ENCODE measurements at regions not wholly inside any gene's neighbourhood (a gene's known extent, or its start where the extent isn't known, plus 50 kb on each side); places are given as distances from the start of the nearest gene placed in this dataset.
"Not testable (repeated sequence)": the region's sequence is repeated elsewhere in the genome, so short reads cannot be mapped to it uniquely, and the experiment has no call there.

DNA sequence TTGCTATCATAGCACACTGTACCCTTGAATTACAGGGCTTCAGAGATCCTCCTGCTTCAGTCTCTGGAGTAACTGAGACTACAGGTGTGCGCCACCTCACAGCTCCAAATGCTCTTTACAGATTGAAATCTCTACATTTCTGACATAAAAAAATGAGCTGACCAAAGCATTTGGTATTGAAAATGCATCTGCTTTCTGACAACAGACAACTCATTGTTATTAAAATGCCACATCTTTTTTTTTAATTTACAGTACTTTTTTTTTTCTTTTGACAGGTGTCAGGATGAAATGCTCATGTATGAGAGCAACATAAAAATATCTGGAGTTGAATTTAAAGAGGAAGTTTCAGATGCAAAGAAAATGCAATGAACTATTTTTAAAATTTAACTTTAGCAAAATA is 764.5 kb downstream of the TRAM1L1 start:
- no peak for DNase-seq (ENCODE audit: low spot score)

DNA sequence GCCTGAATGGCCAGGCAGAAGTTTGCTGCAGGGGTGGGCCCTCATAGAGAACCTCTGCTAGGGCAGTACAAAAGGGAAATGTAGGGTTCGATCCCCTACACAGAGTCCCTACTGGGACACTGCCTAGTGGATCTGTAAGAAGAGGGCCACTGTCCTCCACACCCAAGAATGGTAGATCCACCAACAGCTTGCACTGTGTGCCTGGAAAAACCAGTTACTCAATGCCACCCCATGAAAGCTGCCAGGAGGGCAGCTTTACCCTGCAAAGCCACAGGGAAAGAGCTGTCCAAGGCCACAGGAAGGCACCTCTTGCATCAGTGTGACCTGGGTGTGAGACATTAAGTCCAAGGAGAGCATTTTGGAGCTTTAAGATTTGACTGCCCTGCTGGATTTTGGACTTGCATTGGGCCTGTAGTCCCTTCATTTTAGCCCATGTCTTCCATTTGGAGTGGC is 781.6 kb downstream of the TRAM1L1 start:
- no peak for DNase-seq (ENCODE audit: low spot score)

DNA sequence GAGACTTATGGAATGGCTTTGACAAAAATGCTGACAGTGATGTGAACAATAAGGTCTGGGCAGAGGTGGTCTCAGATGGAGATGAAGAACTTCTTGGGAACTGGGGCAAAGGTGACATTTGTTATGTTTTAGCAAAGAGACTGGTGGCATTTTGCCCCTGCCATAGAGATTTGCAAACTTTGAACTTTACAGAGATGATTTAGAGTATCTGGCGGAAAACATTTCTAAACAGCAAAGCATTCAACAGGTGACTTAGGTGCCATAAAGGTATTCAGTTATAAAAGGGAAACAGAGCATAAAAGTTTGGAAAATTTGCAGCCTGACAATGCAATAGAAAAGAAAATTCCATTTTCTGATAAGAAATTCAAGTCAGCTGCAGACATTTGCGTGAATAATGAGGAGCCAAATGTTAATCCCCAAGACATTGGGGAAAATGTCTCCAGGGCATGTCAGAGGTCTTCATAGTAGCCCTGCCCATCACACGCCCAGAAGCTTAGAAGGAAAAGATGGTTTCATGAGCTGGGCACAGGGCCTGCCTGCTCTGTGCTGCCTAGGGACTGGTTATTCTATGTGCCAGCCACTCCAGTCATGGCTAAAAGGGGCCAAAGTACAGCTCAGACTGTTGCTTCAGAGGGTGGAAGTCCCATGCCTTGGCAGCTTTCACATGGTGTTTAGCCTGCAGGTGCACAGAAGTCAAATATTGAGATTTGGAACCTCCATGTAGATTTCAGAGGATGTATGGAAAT is 782.2 kb downstream of the TRAM1L1 start:
- no peak for DNase-seq (ENCODE audit: low spot score)

DNA sequence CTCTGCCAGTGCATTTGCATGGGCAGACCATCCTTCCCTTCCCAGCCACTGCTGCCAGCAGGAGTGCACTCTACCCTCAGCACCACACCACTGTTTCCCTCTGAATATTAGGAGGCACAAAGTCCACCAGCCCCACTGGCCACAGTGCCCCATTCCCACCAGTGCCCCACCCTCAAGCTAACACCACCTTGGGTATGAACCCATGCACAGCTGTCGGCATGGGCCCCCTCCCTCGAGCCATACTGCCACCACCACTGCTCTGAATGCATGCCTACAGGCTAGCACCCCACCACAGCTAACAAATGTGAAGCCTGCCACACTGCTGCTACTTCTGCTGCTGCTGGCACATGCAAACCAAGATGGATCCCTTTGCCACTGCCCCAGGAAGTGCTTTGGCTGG is 810.4 kb downstream of the TRAM1L1 start:
- DNase-seq (ENCODE audit: low spot score) = no peak

DNA sequence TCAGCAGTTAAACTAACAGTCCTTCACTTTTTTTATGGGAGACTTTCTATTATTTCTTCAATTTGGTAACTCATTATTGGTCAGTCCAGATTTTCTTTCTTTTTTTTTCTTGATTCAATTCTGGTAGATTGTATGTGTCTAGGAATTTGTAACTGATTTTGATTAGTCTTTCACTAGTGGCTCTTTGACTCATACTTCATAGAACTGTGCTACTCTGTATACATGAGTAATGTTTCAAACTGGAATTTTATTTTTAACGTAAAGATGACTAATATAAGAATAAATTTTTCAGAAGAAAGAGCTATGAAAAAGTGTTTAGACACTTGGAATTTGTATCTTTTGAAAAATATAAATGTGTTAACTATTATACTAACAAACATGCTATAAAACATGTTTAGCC is 813.0 kb downstream of the TRAM1L1 start:
- DNase-seq (ENCODE audit: low spot score) = no peak

DNA sequence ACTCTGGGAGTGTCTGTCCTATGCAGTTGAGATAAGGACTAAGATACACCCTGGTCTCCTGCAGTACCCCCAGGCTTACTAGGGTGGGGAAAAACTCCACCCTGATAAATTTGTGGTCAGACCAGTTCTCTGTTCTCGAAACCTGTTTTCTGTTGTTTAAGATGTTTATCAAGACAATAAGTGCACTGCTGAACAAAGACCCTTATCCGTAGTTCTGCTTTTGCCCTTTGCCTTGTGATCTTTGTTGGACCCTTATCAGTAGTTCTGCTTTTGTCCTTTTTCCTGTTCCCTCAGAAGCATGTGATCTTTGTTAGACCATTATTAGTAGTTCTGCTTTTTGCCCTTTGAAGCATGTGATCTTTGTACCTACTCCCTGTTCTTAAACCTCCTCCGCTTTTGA is 824.4 kb downstream of the TRAM1L1 start:
- not testable (repeated sequence) for DNase-seq (ENCODE audit: low spot score)

DNA sequence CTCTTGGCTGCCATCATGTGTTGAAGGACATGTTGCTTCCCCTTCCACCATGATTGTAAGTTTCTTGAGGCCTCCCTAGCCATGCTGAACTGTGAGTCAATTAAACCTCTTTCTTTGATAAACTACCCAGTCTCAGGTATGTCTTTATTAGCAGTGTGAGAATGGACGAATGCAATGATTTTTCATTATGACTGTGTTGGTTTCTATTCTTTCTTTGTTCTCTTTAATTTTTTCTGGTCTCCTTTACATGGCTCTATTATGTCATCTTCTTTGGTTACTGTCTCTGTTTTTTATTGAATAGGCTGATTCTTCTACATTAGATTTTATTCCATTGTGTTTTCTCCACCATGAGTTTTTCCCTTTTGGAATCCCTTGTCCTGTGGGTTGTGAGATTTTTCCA is 840.6 kb downstream of the TRAM1L1 start:
- no peak for DNase-seq (ENCODE audit: low spot score)

DNA sequence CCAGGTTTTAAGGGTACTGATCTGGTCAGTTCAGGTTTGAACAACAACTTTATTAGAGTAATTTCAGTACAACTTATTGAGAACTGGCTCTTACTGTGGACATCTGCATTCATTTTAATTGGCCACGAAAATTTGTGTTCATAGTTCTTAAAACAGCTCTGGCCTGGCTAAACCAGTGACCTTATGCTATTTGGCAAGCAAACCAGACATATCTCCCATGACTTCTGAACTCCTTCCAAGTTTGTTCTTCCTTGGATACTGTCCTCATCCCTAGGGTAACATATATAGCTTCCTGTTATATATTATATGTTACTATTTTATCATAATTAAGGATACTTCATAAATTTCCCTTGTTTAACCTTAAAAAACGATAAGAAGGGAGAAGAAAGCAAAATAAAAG is 841.9 kb downstream of the TRAM1L1 start:
- no peak for DNase-seq (ENCODE audit: low spot score)

DNA sequence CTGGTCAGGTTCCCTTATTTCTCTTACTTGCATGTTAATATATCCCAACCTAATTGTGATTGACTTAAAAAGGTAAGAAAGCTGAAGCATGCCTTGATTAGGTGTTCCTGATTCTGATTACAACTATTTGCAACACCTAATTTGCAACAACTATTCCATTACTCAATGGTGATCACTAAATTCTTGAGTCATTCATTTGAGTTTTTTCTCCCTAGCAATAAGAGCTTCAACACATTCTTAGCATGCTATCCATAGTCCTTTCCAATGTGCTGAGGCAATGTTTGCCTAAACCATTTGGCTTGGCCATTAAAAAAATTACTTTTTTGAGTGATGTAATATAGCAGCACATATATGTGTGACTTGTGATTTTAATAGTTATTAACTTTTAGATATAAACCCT is 851.4 kb downstream of the TRAM1L1 start:
- no peak for DNase-seq (ENCODE audit: low spot score)

DNA sequence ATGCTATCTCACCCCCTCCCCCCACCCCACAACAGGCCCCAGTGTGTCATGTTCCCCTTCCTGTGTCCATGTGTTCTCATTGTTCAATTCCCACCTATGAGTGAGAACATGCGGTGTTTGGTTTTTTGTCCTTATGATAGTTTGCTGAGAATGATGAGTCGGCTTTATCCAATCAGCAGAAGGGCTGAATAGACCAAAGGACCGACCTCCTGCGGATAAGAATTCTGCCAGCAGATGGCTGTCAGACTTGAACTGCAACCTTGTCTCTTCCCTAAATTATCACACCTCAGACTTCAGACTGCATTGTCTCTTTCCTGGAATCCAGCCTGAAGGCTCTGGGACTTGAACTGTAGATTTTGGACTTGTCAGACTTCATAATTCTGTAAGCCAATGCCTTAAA is 853.4 kb downstream of the TRAM1L1 start:
- not testable (repeated sequence) for DNase-seq (ENCODE audit: low spot score)

DNA sequence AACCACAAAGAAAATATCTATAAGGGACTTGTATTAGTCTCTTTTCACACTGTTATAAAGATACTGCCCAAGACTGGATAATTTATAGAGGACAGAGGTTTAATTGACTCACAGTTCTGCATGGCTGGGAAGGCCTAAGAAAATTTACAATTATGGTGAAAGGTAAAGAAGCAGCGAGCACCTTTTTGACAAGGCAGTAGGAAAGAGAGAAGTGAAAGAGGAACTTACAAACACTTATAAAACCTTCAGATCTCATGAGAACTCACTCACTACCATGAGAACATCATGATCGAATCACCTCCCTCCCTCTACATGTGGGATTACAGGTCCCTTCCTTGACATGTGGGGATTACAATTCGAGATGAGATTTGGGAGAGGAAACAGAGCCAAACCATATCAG is 856.0 kb downstream of the TRAM1L1 start:
- DNase-seq (ENCODE audit: low spot score) = no peak

DNA sequence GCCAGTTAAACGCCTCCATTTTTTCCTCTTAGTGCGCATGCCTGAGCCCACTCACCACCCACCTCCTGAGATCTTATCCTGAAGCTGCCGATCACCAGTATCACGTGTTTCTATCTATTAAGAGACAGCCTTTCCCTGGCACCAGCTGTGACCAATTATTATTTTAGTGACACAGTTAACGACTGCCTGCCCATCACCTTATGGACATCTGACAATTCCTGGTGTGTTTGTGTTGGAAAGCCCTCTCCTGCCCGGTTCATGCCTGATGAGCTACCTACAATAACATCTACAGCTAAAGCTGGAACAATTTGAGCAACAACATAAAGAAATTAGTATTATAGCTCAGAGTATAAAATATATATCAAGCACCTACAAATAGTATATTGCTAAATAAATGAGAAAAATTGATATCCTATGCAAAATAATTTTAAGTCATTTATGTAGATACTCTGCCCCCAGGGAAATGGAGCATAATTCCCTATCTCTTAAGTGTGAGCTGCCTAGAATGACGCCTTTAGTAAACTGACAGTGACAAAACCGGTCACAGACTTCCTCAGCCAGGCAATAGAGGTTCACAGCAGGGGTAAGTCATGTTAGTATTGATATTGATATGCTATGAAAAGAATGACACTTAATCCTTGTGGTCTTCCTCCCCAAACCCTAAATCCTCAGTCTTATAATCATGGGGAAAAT is 862.2 kb downstream of the TRAM1L1 start:
- no peak for DNase-seq (ENCODE audit: low spot score)

DNA sequence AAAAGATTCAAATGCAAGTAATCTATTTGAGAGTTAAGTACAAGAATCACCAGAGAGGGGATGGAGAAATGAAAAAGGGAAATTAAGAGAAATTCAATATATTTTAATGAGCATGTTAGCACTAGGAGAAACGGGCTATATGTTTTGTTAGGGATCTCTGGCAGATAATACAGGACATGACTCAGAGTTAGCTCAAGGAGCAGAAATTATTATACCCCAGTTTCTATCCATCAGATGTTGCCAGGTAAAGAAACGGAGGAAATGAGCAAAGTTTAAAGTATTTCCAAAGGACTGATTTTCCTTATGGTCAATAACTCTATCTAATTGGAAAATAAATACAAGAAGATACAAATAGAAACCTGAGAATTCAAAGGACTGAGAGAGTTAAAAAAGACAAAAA is 867.6 kb downstream of the TRAM1L1 start:
- DNase-seq (ENCODE audit: low spot score) = no peak

DNA sequence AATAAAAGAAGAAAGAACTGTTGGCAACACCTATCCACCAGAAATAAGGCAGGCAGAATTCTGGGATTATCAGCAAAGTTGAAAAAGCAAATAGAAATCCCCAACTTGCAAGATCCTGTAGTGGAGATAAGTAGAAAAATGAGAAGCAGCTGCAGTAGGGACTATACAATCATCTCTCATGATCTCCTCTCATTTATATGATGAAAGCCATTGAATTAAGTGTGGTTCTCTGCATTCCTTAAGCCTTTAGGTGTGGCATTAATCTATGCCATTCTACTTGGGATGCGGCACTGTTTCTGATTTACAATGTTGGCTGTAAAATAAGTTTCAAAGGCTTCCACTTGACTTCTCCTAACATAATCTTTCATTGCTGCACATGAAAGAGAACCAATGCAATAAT is 869.8 kb downstream of the TRAM1L1 start:
- no peak for DNase-seq (ENCODE audit: low spot score)

DNA sequence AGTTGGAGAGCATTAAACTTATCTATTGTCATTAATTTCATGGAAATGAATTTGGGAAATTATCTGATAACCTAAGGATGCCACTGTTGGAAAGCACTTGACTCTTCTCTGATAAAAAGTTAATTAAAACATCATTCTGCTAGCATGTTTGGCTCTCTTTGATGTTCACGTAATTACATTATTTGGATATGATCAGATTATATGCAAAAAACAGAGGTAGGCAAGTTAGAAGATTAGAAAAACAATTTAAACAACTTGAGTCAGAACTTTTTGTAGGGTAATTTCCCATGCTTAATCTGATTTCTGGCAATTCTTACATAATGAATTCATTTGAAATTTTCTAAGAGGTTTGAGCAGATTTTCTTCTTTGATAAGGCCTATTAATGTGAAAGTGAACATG is 882.9 kb downstream of the TRAM1L1 start:
- DNase-seq (ENCODE audit: low spot score) = no peak

DNA sequence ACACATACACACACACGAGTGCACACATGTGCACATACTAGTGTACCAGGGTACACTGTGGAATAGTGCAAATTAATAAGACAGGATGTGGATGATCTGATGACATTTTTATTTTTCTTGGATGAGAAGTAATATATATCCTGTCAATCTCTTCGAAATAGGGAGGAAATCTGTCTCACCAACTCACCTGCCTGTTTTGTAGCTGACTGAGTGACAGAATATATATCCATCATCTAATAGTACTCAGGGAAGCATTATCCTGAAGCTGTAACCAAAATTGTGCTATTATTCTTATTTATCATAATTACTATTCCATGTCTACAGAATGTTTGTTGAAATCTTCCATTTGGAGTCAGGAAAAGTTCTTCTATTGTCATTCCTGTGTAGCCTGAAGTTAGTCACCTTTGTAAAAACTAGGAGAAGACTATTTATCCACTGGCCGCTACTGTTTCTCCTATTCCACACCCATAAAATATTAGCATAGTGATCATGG is 888.0 kb downstream of the TRAM1L1 start:
- DNase-seq (ENCODE audit: low spot score) = no peak

DNA sequence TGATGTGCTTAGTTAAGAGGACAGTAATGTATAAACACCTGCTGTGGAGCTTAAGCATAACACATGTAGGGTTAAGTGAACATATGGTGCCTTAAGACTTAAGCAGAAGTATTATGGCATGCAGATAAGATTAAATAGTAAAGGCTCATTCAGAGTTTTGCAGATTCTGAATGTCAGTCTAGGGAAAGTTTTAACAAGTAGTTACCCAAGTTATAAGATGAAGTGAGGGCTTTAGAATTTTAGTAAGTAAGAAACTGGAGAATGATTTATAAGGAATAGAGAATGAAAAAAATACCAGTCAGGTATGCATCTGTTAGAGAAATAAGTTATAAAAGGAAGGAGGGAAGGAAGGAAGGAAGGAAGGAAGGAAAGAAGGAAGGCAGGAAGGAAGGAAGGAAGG is 902.1 kb downstream of the TRAM1L1 start:
- DNase-seq (ENCODE audit: low spot score) = no peak

DNA sequence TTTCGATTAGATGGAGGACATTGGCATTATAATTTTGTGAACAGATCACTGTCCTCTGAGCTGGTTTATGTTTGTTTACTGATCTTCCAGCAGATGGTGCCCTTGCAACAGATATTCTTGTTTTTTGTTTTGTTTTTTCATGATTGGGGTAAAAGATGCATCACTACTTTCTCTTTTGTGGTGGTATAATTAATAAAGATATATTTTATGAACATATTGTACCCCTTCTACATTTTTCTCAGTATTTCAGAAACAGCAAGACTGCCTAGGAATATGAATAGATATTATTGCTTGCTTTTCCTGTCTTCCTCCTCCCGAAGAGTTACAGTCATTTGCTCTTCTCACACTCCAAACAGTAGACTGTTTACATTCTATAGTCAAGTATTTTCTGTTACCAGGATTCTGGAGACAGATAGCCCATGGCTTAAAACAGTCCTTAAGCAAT is 905.2 kb downstream of the TRAM1L1 start:
- peak; percentile 4 for DNase-seq (ENCODE audit: low spot score)

DNA sequence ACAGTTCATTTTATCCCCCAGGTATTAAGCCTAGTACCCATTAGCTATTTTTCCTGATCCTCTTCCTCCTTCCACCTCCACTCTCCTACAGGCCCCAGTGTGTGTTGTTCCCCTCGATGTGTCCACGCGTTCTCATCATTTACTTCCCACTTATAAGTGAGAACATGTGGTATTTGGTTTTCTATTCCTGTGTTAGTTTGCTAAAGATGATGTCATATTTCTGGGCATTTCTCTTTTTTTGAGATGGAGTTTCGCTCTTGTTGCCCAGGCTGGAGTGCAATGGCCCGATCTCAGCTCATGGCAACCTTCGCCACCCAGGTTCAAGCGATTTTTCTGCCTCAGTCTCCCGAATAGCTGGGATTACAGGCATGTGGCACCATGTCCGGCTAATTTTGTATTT is 934.0 kb downstream of the TRAM1L1 start:
- not testable (repeated sequence) for DNase-seq (ENCODE audit: low spot score)

DNA sequence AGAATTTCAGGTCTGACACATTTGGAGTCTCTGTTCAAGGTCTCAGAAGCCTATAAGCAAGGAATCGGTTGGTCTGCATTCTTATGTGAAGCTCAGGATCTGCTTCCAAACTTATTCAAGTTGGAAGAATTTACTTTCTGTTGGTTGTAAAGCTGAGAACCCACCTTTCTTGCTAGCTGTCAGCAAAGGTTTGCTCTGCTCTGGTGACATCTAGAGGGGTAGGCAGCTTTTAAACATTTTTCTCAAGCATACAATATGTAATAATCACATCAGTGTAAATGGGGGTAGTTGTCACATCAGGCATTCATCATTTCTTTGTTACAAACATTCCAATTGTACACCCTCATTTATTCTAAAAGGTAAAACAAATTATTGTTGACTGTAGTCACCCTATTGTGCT is 935.2 kb downstream of the TRAM1L1 start:
- no peak for DNase-seq (ENCODE audit: low spot score)

DNA sequence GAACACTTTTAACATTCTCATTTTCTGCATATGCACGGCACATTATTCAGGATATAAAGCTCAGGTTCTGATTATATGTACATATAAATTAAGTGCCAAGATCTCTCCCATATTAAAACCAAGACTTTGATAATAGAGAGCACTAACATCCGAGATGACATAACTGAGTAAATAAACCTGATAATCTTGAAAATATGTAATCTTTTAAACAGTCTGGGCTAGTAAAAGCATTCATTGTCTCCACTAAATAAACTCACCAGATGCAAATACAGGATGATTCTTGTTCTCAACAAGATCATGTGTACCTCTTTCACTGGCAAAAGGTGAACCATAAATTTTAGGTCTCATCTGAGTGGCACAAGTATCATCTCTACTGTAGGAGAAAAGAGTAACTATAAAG is 942.2 kb downstream of the TRAM1L1 start:
- DNase-seq (ENCODE audit: low spot score) = no peak

DNA sequence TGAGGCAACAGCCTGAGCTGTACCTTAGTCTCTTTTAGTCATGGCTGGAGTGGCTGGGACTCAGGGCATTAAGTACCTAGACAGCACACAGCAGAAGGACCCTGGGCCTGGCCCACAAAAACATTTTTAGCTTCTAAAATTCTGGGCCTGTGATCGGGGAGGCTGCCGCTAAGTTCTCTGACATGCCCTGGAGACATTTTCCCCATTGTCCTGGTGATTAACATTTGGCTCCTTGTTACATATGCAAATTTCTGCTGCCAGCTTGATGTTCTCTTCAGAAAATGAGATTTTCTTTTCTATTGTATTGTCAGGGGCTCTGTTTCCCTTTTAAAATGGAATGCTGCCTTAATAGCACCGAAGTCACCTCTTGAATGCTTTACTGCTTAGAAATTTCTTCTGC is 952.4 kb downstream of the TRAM1L1 start:
- no peak for DNase-seq (ENCODE audit: low spot score)

DNA sequence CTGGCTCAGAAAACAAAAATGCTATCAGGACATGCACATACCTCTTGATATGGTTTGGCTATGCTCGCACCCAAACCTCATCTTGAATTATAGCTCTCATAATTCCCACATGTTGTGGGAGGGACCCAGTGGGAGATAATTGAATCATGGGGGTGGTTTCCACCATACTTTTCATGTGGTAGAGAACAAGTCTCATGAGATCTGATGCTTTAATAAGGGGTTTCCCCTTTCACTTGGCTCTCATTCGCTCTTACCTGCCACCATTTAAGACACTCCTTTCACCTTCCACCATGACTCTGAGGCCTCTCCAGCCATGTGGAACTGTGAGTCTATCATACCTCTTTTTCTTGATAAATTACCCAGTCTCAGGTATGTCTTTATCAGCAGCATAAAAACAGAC is 958.6 kb downstream of the TRAM1L1 start:
- no peak for DNase-seq (ENCODE audit: low spot score)

DNA sequence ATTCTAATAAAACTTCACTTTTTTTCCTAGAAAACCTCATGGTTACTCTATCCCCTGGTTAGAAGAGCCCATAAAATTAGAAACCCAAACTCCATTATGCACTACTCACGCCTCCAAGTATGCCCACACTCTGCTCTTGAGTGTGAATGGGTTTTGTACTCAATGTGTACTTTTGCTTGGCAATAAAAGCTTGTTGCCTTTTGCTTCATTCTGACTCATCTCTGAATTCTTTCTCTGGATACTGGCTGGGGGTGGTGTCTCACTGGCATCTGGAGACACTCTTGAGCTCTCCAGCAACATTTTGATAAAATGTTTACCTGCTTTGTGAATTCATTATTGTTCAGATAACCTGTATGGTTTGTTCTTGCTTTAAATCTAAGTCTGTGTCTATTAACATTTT is 963.3 kb downstream of the TRAM1L1 start:
- no peak for DNase-seq (ENCODE audit: low spot score)

Data from GM03348 (cell line).